H7 (cell line): ENCODE measurements at regions not wholly inside any gene's neighbourhood (a gene's known extent, or its start where the extent isn't known, plus 50 kb on each side); places are given as distances from the start of the nearest gene placed in this dataset.

Experiments
- DNase-seq: peaks from one replicate; pipeline ENCODE4 v3.0.0; 2012
- H3K27me3 ChIP-seq: 2 replicates; pipeline ENCODE4 v1.6.0; 2011; ENCODE audit warnings: mild to moderate bottlenecking, low read length; ENCODE audit not compliant: control insufficient read depth, insufficient read depth
- H3K36me3 ChIP-seq: replicated peaks from 2 replicates; pipeline ENCODE4 v1.5.1; 2011; ENCODE audit warnings: low read length; ENCODE audit not compliant: control insufficient read depth, insufficient read depth
- H3K4me3 ChIP-seq: 2 replicates; pipeline ENCODE4 v1.5.1; 2011; ENCODE audit warnings: low read depth, mild to moderate bottlenecking, control low read depth, low read length, moderate library complexity; ENCODE audit not compliant: insufficient read depth

DNA sequence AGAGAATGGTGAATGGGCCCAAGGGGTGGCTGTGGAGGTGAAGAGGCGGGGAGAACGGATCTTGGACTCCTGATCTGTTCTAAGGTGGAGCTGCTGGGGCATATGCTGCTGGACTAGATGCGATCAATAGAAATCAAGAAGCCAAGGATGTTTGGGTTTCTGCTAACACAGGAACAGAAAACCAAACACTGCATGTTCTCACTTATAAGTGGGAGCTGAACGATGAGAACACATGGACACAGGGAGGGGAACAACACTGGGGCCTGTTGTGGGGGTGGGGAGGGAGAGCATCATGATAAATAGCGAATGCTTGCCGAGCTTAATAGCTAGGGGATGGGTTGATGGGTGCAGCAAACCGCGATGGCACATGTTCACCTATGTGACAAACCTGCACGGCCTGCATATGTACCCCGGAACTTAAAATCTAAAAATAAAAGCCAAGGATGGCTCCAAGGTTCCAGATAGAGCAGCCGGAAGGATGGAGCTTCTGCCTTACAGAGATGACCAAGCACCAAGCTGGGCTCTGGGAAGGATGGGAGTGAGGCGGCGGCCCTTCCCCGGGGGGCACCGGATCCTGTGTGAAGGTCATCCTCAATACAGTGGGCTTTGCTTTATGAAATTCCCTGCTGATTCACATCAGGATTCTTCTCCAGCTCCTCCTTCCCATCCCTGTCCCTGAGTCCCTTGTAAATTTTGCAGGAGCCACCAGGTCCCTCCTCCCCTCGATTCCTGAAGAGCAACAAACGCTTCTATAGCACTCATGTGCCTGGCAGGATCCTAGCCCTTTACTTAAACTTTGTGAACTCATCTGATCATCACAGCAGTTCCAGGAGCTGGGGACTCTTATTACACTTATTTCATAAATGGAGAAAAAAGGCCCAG is 109.2 kb upstream of the PTPN1 start:
- Histone ChIP-seq H3K4me3 (no peak overlapping the region), H3K36me3 (no peaks in the 10 kb centered on the region), H3K27me3 (no peaks in the 10 kb centered on the region)
- no peak for DNase-seq

DNA sequence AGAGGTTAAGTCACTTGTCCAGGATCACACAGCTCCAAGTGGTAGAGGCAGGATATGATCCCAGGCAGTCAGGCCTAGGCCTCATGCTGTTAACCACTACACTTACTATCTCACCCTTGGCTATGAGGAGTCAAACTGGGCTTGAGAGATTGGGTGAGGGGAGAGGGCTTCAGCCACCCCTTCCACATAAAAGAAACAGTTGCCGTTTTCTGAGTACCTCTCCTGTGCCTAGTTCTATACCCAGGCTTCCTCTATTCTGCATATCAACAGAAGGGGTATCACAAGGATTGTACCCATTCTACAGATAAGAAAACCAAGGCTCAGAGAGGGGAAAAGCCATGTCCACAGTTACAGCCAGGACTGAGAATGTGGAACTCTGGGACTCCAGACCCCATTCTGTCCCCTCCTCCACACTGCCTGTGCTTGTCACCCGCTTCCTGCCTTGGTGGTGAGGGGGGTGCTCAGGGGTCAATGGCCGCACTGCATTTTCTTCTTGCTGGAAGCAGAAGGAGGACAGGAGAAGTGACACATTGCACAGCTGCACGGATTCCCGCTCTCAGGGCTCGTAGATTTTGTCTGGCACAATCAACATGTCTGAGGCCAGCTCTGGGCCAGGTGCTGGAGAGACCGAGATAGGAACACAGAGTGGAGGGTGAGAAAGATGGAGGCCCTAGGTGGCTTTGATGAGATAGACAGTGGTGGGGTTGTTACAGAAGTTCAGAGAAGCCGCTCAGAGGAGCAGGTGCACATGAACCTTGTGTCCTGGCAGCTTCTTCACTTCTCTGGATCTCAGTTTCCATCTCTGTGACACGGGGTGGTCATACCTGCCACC is 108.4 kb upstream of the PTPN1 start:
- no peak for DNase-seq
- H3K36me3 ChIP-seq: no peaks in the 10 kb centered on the region

DNA sequence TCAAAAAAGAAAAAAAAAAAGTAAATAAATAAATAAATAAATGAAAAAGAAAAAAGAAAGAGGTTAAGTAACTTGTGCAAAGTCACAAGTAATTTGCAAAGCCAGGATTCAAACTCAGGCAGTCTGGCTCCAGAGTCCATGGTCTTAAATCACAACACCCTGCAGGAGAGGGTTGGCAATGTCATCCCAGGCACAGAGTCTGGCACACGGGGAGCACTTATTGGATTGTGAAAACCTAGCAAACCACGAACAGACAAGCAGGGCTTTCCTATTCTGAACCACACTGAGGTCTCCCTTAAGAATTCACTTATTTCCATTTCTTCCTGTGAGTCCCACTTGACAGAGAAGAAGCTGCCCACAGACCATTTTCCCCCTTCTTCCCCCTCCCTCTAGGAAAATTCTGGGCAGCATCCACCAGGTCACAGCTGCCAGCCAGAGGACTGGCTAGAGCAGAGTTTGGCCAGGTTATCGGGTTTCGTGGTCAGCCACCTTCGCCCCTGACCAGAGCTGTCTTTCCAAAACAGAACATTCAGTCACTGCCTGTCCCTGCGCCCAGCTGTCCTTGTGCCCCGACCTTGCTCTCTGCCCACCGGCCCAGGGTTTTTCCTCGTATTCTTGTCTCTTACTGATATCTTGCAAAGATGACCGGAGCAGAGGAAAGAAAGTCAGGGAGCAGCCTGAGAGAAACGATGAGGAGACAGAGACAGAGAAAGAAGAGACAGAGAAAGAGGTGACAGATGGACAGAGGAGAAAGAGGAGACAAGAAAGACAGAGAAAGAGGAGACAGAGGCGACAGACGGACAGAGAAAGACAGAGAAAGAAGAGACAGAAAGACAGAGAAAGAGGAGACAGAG is 106.4 kb upstream of the PTPN1 start:
- no peaks in the 10 kb centered on the region for H3K27me3 ChIP-seq
- DNase-seq: no peak
- no peak overlapping the region for H3K4me3 ChIP-seq
- H3K36me3 ChIP-seq: no peaks in the 10 kb centered on the region

More for the DNA sequence above, 108.4 kb upstream of the PTPN1 start:
- Histone ChIP-seq H3K4me3 (no peak overlapping the region), H3K27me3 (no peaks in the 10 kb centered on the region)

- no peaks in the 10 kb centered on the region for H3K27me3 ChIP-seq
- DNase-seq: no peak
Measured at GRCh38 chr20:50404419-50405234, 105.6 kb upstream of the PTPN1 start.

DNA sequence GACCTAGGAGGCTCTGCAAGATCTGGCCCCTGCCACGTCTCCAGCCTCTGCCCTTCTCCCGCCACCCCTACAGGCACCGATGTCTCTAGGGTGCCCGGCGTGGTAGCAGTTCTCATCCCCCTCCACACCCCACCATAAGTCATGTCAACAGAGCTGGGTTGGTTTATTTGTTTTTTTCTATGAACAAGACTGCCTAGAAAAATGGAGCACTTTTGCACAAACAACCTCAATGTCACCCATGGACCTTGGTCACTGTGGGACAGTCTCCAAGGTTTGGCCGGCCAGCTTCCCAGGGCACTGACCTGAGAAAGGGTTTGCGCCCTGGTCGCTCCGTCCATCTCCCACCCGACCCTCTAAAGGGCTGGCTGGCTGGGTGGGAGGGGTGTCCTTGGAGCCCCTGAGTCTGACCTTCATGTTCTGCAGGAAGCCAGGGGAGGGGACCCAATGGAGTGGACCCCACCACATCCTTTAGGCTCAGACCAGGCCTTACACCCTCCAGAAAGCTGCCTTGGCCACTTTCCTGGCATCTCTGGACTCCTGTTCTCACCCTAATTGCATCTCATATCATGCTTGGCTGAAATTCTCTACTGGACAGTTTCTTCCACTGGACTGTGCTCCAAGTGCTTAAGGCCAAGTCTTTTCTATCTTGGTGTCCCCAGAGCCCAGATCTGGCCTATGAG is 104.8 kb upstream of the PTPN1 start:
- H3K36me3 ChIP-seq: no peaks in the 10 kb centered on the region
- no peak for DNase-seq
- H3K4me3 ChIP-seq: no peak overlapping the region
- H3K27me3 ChIP-seq: no peaks in the 10 kb centered on the region

More at GRCh38 chr20:50404419-50405234, 105.6 kb upstream of the PTPN1 start:
- no peaks in the 10 kb centered on the region for H3K36me3 ChIP-seq
- H3K4me3 ChIP-seq: no peak overlapping the region

GRCh38 chr20:50405915-50406609 is 104.1 kb upstream of the PTPN1 start:
- Histone ChIP-seq H3K27me3 (no peaks in the 10 kb centered on the region), H3K4me3 (no peak overlapping the region), H3K36me3 (no peaks in the 10 kb centered on the region)
- no peak for DNase-seq

GRCh38 chr20:50406610-50407136 is 103.5 kb upstream of the PTPN1 start:
- Histone ChIP-seq H3K4me3 (no peak overlapping the region), H3K27me3 (no peaks in the 10 kb centered on the region), H3K36me3 (no peaks in the 10 kb centered on the region)
- no peak for DNase-seq

DNA sequence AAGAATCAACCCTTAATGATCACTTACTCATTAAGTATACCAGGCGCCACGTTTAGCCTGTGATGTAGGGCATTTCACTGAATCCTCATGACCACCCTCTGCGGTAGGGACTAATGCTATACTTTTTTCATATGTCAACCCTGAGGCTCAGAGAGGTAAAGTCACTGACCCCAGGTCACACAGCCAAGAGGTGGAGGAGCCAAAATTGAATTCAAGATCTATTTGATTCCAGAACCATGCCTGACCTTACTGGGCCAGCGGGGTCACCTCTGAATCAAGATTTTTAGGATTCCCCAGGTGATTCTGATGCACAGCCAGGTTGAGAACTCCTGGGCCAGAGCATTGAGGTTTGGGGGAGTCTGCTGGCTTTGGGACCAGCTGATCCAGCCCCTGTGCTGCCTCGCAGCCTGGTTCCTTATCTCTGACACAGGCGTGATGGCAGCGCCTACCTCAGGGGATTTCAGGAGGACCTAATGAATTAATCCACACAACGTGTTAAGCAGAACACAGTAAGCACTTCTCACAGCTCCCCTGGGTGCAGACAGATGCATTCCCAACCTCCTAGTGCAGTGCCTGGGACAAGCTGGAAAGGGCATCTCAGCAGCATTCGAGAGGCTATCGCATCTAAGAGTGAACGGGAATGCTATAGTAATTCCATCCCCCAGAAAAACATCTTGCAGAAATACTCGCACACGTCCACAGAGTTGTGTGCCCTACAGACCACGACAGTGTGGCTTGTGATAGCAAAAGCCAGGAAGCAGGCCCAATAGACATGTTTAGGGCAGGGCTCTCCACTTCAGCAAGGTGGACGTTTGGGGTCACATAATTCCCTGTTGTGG is 101.4 kb upstream of the PTPN1 start:
- Histone ChIP-seq H3K4me3 (no peak overlapping the region), H3K36me3 (no peaks in the 10 kb centered on the region), H3K27me3 (no peaks in the 10 kb centered on the region)
- DNase-seq: no peak

DNA sequence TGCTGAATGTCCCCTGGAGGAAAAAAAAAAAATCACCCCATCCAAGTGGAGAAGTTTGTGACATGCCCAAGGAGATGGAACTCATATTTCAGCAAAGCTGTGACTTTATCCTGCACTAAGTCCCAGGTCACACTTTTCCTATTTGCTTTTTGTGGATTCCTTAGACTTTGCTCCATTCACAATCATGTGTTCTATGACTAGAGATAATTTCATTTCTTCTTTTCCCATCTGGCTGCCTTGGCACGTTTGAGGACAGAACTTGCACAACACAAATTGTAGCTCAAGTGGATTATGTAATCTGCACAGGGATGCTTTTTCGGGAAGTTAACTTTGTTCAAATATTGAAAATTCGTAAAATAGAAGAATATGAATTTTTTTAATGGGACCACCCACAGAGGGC is 100.7 kb upstream of the PTPN1 start:
- H3K27me3 ChIP-seq: no peaks in the 10 kb centered on the region
- no peak for DNase-seq

DNA sequence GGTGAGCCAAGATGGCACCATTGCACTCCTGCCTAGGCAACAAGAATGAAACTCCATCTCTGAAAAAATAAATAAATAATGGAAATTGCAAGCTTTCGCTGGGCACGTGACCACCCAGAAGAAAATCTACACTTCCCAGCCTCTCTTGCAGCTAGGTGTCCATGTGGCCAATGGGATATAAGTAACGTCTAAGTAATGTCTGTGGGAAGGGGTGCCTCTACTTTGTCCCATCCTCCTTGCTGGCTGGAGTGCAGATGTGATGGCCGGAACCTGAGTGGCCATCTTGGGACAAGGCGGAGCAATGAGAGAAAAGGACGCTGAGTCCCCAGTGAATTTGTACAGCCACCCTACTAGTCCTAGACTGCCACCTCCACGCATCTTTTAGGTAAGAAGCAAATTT is 99.8 kb upstream of the PTPN1 start:
- Histone ChIP-seq H3K36me3 (no peaks in the 10 kb centered on the region), H3K27me3 (no peaks in the 10 kb centered on the region), H3K4me3 (no peak overlapping the region)
- no peak for DNase-seq

More for the DNA sequence above, 100.7 kb upstream of the PTPN1 start:
- Histone ChIP-seq H3K4me3 (no peak overlapping the region), H3K36me3 (no peaks in the 10 kb centered on the region)

GRCh38 chr20:50412069-50412468 is 98.1 kb upstream of the PTPN1 start:
- Histone ChIP-seq H3K36me3 (no peaks in the 10 kb centered on the region), H3K27me3 (no peaks in the 10 kb centered on the region), H3K4me3 (no peak overlapping the region)
- peak; percentile 46 for DNase-seq

GRCh38 chr20:50412499-50412898 is 97.7 kb upstream of the PTPN1 start:
- DNase-seq: no peak
- no peaks in the 10 kb centered on the region for H3K36me3 ChIP-seq
- no peaks in the 10 kb centered on the region for H3K27me3 ChIP-seq
- H3K4me3 ChIP-seq: no peak overlapping the region
